ENCODE measurements at regions not wholly inside any gene's neighbourhood (a gene's known extent, or its start where the extent isn't known, plus 50 kb on each side); places are given as distances from the start of the nearest gene placed in this dataset.

DNA sequence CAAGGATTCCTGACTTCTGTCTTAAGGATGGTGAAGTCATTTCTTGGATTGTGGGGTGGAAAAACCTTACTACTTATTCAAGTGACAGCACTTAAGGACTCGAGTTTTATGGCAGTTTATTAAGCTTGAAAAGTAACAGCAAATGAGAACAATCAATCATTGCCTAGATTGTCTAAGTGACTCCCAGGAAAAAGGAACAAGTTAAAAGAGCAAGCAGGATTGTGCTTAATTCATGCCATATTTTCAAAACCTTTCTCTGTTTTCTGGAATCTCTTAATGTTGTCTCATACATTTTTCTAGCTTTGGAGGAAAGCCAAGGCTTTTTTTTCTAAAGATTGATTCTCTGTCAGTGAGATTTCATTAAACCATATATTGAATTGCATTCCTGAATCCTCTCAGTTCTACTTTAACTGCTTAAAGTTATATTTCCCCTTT, 236.2 kb upstream of the HTR2A start:
- no TSS peak for BruUV-seq (replicated peaks)
- H3K9me3 ChIP-seq (replicated peaks; ENCODE audit: control insufficient read depth, insufficient read depth, low read length): peaks cover 11% of the 10 kb centered on the region
- H3K79me2 ChIP-seq (ENCODE audit: control insufficient read depth, insufficient read depth, low read length): no peaks in the 10 kb centered on the region
- ChIA-PET CTCF (interaction anchor here (0.8 kb wide), 1 partner anchor 14 kb away, joined by 3 read pairs; no protein-coding TSS in a partner anchor), POLR2A (no interaction called here)
- no peaks in the 10 kb centered on the region for H3K9me1 ChIP-seq (replicated peaks; ENCODE audit: control insufficient read depth, extremely low read depth, insufficient read depth, low read length)
- H3K36me3 ChIP-seq (ENCODE audit: control insufficient read depth in 2 of 2, extremely low read depth in 1 of 2, insufficient read depth in 2 of 2, low read length in 2 of 2): no peaks in the 10 kb centered on the region
- no peak overlapping the region for H3K4me3 ChIP-seq (replicated peaks in 1 of 3; ENCODE audit: insufficient read depth in 1 of 3, low read depth in 1 of 3, low read length in 3 of 3)
- H3K27me3 ChIP-seq (ENCODE audit: control insufficient read depth in 2 of 2, insufficient read depth in 2 of 2, low read length in 2 of 2): no peaks in the 10 kb centered on the region
- no peaks in the 10 kb centered on the region for H4K20me1 ChIP-seq (replicated peaks; ENCODE audit: control insufficient read depth, extremely low read depth, insufficient read depth, low read length)
- no peak overlapping the region for H3K4me2 ChIP-seq (ENCODE audit: insufficient read depth, low read length)
- intact Hi-C loops (cut with micrococcal nuclease) (no loop called here), dilution Hi-C loops (cut with MboI; ENCODE audit: extremely low pct_ligation_motif_present, low sequenced_read_pairs) (no loop called here)
- no peaks in the 10 kb centered on the region for H3K4me1 ChIP-seq (ENCODE audit: control insufficient read depth, extremely low read depth, insufficient read depth, low read length)
- no peak for DNase-seq (ENCODE audit: low read depth, low spot score)
- no peak overlapping the region for H3K27ac ChIP-seq (ENCODE audit: insufficient read depth, low read depth, low read length)
- H3K9ac ChIP-seq (replicated peaks; ENCODE audit: extremely low read depth, insufficient read depth, low read length): no peak overlapping the region
- H2AFZ ChIP-seq (ENCODE audit: low read depth, low read length): no peak overlapping the region
- TF ChIP-seq MAX (IDR thresholded peaks at IDR 0.05; ENCODE audit: insufficient read depth, insufficient read length) (no peak), EZH2 (IDR thresholded peaks at IDR 0.05; ENCODE audit: borderline replicate concordance, low read depth, low read length, severe bottlenecking) (no peak), GATA2 (IDR thresholded peaks at IDR 0.05; ENCODE audit: insufficient read depth, insufficient read length, low read depth, low read length) (no peak), POLR2AphosphoS5 (IDR thresholded peaks at IDR 0.05; ENCODE audit: insufficient read depth, low read depth, low read length) (no peak), MYC (IDR thresholded peaks at IDR 0.05; ENCODE audit: low read depth, low read length) (no peak), JUN (IDR thresholded peaks at IDR 0.05; ENCODE audit: borderline replicate concordance, insufficient read depth, insufficient read length, low read depth) (no peak), POLR2A (IDR thresholded peaks at IDR 0.05; ENCODE audit: low read depth, low read length) (no peak), FOS (IDR thresholded peaks at IDR 0.05; ENCODE audit: borderline replicate concordance, insufficient read depth, low read length) (no peak)
- TF ChIP-seq, protein P1, sequence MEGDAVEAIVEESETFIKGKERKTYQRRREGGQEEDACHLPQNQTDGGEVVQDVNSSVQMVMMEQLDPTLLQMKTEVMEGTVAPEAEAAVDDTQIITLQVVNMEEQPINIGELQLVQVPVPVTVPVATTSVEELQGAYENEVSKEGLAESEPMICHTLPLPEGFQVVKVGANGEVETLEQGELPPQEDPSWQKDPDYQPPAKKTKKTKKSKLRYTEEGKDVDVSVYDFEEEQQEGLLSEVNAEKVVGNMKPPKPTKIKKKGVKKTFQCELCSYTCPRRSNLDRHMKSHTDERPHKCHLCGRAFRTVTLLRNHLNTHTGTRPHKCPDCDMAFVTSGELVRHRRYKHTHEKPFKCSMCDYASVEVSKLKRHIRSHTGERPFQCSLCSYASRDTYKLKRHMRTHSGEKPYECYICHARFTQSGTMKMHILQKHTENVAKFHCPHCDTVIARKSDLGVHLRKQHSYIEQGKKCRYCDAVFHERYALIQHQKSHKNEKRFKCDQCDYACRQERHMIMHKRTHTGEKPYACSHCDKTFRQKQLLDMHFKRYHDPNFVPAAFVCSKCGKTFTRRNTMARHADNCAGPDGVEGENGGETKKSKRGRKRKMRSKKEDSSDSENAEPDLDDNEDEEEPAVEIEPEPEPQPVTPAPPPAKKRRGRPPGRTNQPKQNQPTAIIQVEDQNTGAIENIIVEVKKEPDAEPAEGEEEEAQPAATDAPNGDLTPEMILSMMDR (IDR thresholded peaks at IDR 0.05; ENCODE audit: extremely low read depth in 1 of 2, insufficient read depth in 1 of 2, low read depth in 1 of 2, low read length in 2 of 2): no peak
- FAIRE-seq: no peak
